ENCODE measurements at regions not wholly inside any gene's neighbourhood (a gene's known extent, or its start where the extent isn't known, plus 50 kb on each side); places are given as distances from the start of the nearest gene placed in this dataset.

DNA sequence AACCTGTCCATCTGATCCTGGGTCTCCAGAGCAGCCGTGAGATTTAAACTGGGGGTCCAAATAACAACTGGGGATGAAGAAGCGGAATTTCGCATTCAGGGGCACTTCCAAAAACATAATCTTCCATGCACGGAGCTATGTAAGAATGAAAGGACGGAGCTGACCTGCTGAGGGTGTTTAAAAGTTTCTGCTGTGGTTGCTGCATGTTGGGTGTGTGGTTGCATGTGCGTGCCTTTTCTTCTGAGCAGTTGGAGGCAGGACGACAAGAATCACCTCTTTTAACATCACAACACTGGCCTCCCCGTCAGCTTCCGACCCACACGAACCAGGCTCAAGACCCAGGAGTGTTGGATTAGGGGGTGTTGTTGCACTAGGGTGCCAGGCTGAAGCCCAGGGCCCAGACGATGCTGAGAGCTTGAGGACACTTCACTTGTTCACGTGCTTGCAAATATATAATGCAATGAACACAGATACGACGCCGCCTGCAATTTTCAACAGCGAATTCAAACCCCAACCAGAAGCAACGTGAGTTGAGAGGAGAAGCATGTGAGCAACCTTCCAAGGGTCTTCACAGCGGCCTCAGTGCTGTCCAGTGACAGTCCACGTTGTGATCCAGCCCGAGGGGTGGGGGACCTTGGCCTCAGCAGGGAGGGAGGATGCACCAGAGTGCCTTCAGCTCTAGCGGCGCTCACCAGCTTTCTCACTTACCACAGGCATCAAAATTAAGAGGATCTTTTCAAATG, 76.0 kb upstream of the SALL3 start:
- DNase-seq, result no peak
- intact Hi-C loops (cut with DNase I), result no loop called here
- ATAC-seq, result no peak

DNA sequence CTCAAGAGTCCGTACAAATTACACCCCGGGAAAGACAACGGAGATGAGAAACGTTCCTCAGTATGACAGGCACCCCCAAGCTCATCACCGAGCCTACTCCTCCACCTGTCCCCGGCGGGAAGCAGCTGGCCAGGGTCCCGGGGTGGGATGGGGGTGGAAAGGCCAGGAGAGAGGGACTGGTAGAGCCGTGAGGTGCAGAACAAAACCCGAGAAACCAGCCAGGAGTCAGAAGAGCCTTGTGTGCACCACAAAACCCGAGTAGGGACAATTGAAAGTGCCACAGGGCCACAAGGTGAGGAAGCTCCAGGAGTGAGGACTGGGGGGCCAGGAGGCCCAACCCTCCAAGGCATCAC, 75.5 kb upstream of the SALL3 start:
- DNase-seq (no peak), ATAC-seq (no peak)
- intact Hi-C loops (cut with DNase I), result no loop called here

DNA sequence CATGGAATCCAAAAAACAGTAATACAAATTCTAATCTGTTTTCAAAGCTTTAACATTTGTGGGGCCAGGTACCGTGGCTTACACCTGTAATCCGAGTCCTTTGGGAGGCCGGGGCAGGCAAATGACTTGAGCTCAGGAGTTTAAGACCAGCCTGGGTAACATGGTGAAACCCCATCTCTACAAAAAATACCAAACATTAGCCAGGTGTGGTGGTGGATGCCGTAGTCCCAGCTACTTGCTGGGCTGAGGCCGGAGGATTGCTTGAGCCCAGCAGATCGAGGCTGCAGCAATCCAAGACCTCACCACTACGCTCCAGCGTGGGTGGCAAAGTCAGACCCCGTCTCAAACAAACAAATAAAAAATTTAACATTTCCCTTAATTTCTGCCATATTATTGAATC, 74.3 kb upstream of the SALL3 start:
- ATAC-seq (no peak), DNase-seq (no peak)
- intact Hi-C loops (cut with DNase I), result no loop called here

DNA sequence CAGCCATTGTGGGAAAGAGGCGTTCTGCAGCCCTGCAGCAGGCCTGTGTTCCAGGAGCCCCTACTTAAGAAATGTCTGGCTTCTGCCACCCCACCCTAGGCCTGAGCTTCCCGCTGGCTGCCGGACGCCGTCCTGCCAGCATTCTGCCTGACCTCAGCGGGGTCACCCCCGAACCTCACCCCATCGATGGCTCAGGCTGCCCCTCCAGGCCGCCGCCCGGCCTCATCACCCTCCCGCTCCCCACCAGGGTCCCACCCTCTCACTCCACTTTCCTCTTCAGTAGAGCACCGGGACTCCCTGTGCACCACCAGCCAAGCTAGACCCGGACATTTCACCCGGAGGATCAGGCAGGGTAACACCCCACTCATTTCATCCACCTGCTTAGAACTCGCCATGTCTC, 73.6 kb upstream of the SALL3 start:
- intact Hi-C loops (cut with DNase I), result no loop called here
- no peak for ATAC-seq
- no peak for DNase-seq

DNA sequence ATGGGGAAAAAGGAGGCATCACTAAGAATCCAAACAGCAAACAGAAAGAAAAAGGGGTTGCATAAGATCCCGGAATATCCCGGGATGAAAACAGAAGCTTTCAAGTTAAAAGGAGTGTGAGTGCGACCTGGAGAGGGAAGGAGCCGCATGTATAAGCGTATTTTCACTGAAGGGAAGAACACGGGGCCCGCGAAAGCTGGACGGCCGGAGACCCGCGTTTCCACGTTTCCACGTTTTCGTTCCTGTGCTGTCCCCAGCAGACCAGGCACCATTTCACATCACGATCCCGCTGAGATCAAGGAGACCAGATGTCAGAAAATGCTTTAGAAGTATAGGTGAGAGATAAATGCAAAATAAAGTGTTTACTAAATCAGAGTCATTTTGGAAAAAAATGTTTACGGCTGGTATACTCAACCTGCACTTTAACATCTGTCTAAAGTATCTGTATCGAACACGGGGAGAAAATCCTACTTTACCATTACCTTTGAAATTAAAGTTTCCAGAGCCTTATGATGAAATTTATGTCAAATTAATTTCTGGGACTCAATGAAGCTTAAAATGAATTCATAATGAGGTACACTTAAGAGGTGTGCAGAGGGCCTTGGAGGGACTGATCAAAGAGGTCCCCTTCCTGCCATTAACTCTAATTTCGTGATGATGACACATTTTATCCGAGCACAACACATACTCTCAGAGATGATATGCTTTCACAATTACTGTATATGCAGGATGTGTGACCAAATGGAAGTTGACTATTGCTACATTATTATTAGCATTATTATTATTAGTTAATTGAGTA, 71.0 kb upstream of the SALL3 start:
- DNase-seq, result no peak
- ATAC-seq, result no peak
- intact Hi-C loops (cut with DNase I), result no loop called here

DNA sequence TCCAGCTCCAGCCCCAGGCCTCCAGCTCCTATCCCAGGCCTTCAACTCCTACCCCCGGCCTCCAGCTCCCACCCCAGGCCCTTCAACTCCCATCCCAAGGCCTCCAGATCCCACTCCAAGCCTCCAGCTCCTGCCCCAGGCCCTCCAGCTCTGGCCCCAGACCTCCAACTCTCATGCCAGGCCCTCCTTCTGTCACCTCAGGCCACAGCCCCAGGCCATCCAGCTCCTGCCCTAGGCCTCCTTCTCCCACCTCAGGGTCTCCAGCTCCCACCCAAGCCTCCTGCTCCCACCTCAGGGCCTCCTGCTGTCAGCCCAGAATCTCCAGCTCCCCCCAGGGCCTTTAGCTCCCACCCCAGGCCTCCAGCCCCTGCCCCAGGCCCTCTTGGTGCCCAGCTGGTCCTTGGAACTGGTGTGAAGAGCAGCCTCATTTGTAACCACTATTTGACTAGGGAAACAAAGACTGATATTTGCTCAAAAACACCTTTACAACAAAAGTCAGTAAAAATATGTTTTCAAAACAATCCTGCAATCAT, 67.8 kb upstream of the SALL3 start:
- ATAC-seq, result no peak
- no peak for DNase-seq
- intact Hi-C loops (cut with DNase I), result no loop called here

DNA sequence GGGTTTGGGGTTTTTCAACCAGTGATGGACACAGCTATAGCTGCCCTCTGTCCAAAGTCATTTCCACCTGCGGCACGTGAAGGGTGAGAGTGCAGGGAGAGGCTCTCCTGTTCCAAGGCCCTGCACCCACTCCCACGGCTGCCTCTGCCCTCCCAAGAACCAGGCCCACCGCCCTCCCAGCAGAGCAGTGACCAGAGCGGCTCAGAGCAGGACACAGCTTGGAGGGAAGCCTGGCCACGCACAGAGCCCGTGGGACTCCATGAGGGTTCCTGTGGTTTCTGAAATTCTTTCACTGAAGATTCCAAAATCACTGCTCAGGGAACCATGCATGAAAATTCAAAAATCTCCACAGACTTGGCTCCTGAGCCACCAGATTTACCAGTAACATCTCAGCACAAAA, 67.3 kb upstream of the SALL3 start:
- ATAC-seq (no peak), DNase-seq (no peak)
- intact Hi-C loops (cut with DNase I), result no loop called here

DNA sequence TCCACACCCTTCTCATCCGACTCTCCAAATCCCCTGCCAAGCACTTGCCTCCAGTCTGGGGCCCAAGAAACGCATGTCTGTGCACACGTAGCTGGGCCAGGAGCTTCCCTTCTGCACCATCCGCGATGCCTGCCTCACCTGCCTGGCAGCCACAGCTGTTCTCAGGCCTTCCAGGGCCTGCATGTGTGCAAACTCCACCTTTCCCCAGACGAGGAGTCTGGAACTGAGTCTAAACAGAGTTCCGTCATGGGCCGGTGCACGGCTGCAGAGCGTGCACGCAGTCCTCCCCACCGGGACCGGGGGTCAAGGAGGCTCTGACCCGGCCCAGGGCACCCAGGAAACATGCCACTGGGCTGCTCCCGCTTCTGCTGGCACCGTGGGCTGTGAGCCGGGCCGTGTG, 66.8 kb upstream of the SALL3 start:
- no peak for ATAC-seq
- intact Hi-C loops (cut with DNase I), result no loop called here
- DNase-seq, result no peak

DNA sequence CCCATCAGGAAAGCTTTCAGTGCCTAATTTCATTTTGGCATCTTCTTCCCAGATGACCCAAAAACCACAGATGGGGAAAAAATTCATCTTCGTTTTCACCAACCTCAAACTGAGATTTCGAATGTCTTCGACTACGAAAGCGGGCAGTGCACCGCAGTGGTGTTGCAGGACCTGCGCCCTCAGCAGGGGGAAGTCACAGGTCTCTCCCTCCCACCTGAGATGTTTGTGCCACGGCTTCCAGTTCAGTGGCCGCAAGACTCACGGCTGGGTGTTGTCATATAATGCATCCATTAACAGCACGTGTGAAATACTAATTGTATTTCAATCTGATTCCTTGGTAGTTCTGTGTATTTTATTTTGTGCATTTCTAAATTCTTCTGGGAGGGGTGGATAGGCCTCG, 66.2 kb upstream of the SALL3 start:
- ATAC-seq (no peak), DNase-seq (no peak)
- intact Hi-C loops (cut with DNase I), result no loop called here

DNA sequence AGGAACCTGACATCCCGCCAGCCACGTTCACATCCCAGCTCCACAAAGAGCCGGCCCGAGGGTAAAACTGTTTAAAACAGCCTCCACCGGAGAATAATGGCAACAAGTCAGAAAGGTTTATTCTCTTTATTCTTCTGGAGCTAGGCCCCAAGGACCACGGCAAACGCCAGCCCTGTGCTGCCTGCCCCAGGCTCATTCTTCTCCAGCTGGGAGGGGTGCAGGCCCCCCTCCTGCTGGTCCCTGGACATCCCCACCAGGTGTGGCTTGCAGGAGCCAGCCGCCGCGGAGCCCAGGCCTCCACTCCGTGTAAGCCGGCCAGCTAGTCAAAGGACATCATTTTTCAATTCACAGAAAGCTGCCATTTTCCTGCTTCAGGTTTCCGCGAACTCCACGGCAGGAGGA, 65.8 kb upstream of the SALL3 start:
- ATAC-seq, result no peak
- no peak for DNase-seq
- intact Hi-C loops (cut with DNase I), result no loop called here

DNA sequence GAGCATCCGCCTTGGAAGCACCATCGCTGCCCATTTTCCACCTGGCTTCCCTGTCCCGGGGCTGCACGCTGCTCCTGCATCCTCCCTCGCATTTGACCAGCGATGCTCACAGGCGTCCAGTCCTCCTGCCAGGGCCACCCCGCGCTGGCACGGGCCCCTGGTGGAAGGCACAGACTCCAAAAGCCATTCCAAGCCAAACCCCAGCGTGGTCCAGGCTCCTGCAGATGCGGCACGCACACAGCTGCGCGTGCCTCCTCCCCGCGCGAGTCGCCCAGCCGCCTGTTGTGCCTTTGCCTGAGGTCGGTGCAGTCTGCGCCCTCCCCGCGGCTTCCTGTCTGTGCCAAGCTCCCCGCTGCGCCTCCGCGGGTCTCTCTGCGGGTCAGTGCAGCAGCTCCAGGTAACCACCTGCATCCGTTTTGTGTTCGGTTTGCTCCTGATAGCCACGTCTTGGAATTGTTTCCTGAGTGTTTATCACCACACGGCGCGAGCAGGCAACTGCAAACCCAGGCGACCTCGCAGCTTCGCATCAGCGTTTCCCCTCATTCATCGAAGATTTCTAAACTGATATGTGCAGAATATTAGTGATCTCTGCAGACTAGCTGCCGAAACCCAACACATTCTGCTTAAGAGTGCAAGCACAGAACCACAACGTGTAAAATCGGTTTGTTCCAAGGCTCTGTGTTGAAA, 65.2 kb upstream of the SALL3 start:
- intact Hi-C loops (cut with DNase I), result no loop called here
- DNase-seq, result no peak
- ATAC-seq, result no peak

DNA sequence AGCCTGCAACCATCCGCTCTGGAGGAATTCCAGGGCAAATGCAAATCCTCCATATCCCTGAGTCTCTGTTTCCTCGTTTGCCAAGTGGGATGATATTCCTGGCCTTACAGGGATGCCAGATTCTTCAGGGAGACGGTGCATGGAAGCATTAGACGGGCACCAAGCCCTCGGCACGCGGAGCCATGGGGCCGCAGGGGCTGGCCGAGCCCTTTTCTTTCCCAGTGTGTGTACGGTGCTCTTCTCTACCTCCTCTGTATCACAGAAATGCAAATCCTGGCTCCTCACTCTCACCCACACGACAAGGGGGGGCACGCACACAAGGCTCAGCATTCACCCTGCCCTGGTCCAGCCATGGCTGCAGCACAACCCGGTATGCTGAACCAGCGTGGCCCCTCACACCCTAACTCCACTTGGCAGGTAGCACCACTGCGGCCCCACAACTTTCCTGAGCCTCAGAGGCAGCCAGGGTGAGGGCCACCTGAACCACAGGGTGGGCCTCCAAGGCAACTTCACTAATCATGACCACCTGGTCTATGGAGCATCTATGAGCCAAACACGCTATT, 64.1 kb upstream of the SALL3 start:
- ATAC-seq, result no peak
- intact Hi-C loops (cut with DNase I), result no loop called here
- no peak for DNase-seq

DNA sequence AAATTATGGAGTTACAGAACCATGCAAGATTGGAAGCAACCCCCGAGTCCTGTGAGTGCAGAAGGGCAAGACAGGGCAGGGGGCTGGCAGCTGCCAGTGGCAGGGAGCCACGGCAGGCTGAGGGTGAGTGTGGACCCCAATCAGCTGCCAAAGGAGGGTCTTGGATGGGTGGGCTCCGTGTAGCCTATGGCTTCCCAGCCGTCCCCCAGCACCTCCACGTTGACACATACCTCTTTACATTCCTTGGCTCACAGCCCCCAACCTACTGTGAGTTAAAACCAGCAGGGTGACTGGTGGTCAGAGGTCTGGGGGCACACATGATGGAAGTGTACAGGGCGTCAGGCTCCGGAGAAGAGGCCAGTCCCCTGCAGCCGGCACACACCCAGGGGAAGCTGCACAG, 60.9 kb upstream of the SALL3 start:
- DNase-seq, result no peak
- no peak for ATAC-seq
- intact Hi-C loops (cut with DNase I), result no loop called here

DNA sequence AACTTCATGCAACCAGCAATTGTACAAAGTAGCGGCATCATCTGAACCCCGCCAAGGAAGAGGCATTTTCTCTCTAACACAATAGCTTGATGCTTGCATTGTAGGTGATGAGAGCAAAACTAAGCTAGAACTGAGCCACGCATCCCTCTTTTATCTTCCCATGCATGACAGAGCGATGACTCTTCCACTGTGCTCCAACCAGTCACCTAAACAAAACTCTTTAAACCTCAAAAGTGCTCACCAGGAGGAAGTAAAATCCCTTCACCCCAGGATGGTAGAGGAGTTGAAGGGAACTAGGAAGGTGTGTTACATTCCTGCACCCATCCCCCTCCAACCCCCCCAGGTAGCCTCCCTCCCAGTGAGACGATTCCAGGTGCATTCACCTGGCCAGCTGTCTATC, 59.7 kb upstream of the SALL3 start:
- no peak for DNase-seq
- intact Hi-C loops (cut with DNase I), result no loop called here
- ATAC-seq, result no peak

DNA sequence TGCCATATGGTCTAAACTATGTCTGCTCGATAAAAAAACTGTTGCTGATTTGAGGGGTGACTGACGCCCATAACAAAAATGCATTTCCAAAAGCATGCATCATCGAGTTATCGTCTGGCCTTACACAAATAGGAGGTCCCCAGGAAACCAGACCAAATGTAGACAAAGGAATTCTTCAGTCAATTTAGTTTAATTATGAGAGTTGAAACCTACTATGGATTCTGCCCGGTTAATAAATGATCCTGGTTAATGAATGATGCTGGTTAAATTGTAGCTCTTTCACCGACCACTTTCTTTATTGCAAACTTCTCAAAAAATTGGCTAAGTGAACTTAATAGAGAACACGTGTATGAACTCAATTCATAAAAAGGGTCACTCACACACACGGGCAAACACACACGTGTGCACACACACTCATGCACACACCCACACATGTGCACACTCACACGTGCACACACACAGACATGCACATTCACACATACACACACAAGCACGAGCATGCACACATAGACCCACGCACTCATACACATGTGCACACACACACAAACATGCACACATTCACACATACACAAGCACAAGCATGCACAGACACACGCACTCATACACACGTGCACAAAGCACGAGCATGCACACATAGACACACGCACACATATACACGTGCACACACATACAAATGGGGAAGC, 59.0 kb upstream of the SALL3 start:
- DNase-seq (no peak), ATAC-seq (no peak)
- intact Hi-C loops (cut with DNase I), result no loop called here

DNA sequence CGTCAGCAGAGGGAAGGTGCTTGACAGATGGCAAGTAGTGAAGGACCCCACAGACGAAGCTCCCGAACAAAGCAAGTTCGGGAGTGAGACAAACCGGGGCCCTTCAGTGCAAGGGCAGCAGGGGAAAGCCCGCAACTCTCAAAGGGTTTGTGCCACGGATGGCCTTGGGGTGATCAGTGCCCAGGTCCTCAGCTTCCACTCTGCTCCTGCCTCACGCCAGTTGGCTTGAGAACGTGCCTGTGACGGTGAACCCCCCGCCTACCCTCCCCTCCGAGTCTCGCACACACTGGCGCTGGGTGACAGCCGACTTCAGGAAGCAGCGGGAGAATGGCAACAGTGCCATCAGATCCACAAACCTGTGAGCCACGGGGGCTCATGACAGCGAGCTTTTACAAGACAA, 56.8 kb upstream of the SALL3 start:
- ATAC-seq, result no peak

DNA sequence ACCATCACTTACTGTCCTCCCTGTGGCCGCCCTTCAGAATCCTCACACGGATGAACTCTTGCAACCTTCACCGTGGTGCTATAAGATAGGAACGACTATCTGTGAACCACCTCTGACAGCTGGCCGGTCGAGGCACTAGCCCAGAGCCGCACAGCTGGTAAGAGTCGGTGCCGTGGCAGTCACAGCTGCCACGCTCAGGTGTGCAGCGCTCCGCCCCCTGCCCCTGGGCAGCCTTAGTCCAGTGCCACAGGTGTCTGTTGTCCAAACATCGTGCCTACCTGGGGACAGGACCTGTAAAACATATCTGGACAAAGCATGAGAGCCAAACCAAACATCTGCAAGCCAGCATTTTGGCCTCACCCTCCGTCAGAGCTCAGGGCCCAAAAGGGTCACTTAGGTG, 55.3 kb upstream of the SALL3 start:
- DNase-seq (no peak), ATAC-seq (no peak)
- intact Hi-C loops (cut with DNase I), result no loop called here

More for the DNA sequence above, 56.8 kb upstream of the SALL3 start:
- intact Hi-C loops (cut with DNase I), result no loop called here
- no peak for DNase-seq

DNA sequence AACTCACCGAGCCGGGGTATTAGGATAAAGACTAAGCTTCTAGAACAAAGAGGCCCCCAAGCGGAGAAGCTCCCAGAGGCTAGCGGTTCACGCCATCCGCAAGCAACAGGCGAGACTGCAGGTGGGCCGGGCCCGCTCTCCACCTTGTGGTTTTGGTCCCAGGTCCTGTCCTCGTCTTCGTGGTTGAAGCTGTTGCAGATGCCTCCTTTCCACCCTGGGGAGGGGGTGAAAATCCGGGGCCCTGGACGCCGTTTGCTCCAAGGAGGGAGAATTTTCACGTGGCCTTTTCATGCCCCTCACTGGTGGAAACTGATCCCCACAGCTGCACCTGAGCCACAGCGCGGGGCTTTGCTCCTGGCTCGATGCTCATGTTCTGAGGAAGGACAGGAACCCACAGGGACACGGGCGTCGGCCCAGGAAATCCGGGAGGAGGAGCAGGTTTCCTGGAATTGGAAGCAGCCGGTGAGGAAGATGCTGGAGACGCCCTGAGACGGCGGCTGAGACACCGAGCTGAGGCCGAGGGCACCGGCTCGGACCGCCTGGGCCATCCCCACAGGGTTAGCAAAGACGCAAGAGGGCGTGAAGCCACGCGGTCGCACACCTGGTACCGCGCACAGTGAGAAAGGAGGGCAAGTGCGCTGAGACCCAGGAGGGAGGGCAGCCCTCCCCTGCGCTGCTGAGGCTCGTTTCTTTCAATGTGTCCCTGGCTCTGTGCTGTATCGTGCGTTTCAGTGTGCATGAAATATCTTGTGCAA, 54.7 kb upstream of the SALL3 start:
- no peak for ATAC-seq
- intact Hi-C loops (cut with DNase I), result no loop called here
- no peak for DNase-seq
